K562 (cell line): ENCODE measurements at regions not wholly inside any gene's neighbourhood (a gene's known extent, or its start where the extent isn't known, plus 50 kb on each side); places are given as distances from the start of the nearest gene placed in this dataset.

Source experiments
- CTCF ChIP-seq, 3 experiments: IDR thresholded peaks in 2 of 3; conservative IDR thresholded peaks in 1 of 3; 2 replicates each; pipeline ENCODE4 v1.5.1; 2011 to 2012; ENCODE audit warnings: low read length in 3 of 3, mild to moderate bottlenecking in 3 of 3, control low read depth in 2 of 3, improper control_type of control experiment in 1 of 3, inconsistent platforms in 1 of 3, low read depth in 1 of 3, mixed read lengths in 1 of 3, moderate library complexity in 1 of 3; ENCODE audit not compliant: insufficient read depth in 2 of 3
- MAFK ChIP-seq: IDR thresholded peaks from 2 replicates; pipeline ENCODE4 v1.6.1; 2011; ENCODE audit warnings: low read length, improper control_type of control experiment
- MYC ChIP-seq, 2 experiments: fragments of 250-450 bp in 1 of 2; sonication (Bioruptor Pico) in 1 of 2; IDR thresholded peaks; 2 replicates each; pipeline versions ENCODE4 v1.5.1 to v1.6.1; 2012 to 2021; ENCODE audit warnings: low read depth in 2 of 2, borderline replicate concordance in 1 of 2, improper control_type of control experiment in 1 of 2, low read length in 1 of 2, mild to moderate bottlenecking in 1 of 2, moderate library complexity in 1 of 2
- SMAD4 ChIP-seq: fragments of 250-450 bp; sonication (Bioruptor Pico); conservative IDR thresholded peaks from 2 replicates; pipeline ENCODE4 v1.8.0; 2021; ENCODE audit warnings: inconsistent platforms, mild to moderate bottlenecking, moderate library complexity
- SRF ChIP-seq, 2 experiments: fragments of 250-450, 450-650 bp in 1 of 2; sonication (Bioruptor Pico) in 1 of 2; sonication (generic) in 1 of 2; formaldehyde crosslinking; IDR thresholded peaks; 2 replicates each; pipeline versions ENCODE4 v1.5.0 to v1.5.1; 2020 to 2022; ENCODE audit warnings: mild to moderate bottlenecking in 1 of 2, missing genetic modification reagents in 1 of 2
- ZBTB26 ChIP-seq: fragments of 450-650 bp; formaldehyde crosslinking; IDR thresholded peaks from 2 replicates; pipeline ENCODE4 v1.4.0; 2022; ENCODE audit warnings: missing genetic modification characterization
- ZBTB7A ChIP-seq: IDR thresholded peaks from 2 replicates; pipeline ENCODE4 v1.6.1; 2011; ENCODE audit warnings: low read depth, mild to moderate bottlenecking, low read length, moderate library complexity, borderline replicate concordance; ENCODE audit not compliant: control insufficient read depth
- ZNF609 ChIP-seq: sonication (generic); formaldehyde crosslinking; IDR thresholded peaks from 2 replicates; pipeline ENCODE4 v1.8.1; 2023; ENCODE audit warnings: missing genetic modification reagents, mild to moderate bottlenecking, borderline replicate concordance

GRCh38 chr12:76259660-76260389 is 88.4 kb downstream of the BBS10 start:
- TF ChIP-seq CTCF (IDR thresholded peaks at IDR 0.05 in 2 of 3, conservative IDR thresholded peaks at IDR 0.05 in 1 of 3; ENCODE audit: insufficient read depth in 2 of 3, low read depth in 1 of 3, low read length in 3 of 3), result no peak
- no peak for TF ChIP-seq ZBTB7A
- no peak for TF ChIP-seq MAFK
- TF ChIP-seq SMAD4 (CRISPR knock-in tag), result no peak
- no peak for TF ChIP-seq SRF (CRISPR knock-in tag; IDR thresholded peaks at IDR 0.05)
- TF ChIP-seq ZNF609 (CRISPR knock-in tag), result no peak
- no peak for TF ChIP-seq MYC (IDR thresholded peaks at IDR 0.05; ENCODE audit: low read depth, low read length)
- no peak for TF ChIP-seq MYC (CRISPR knock-in tag; IDR thresholded peaks at IDR 0.05; ENCODE audit: borderline replicate concordance, low read depth)
- no peak for TF ChIP-seq ZBTB26 (CRISPR knock-in tag)
